HEK293T (cell line): ENCODE measurements at regions not wholly inside any gene's neighbourhood (a gene's known extent, or its start where the extent isn't known, plus 50 kb on each side); places are given as distances from the start of the nearest gene placed in this dataset.

Source experiments
- BHLHE40 ChIP-seq: fragments of 450-650 bp; IDR thresholded peaks from 2 replicates; pipeline ENCODE4 v1.6.1; 2016; ENCODE audit warnings: mild to moderate bottlenecking, moderate library complexity, borderline replicate concordance
- ELF4 ChIP-seq: fragments of 450-650 bp; IDR thresholded peaks from 2 replicates; pipeline ENCODE4 v1.6.1; 2017; ENCODE audit warnings: antibody characterized with exemption
- L3MBTL2 ChIP-seq: fragments of 450-650 bp; conservative IDR thresholded peaks from 2 replicates; pipeline ENCODE4 v1.6.1; 2016; ENCODE audit warnings: mild to moderate bottlenecking
- SP1 ChIP-seq: fragments of 450-650 bp; IDR thresholded peaks from 2 replicates; pipeline ENCODE4 v1.6.1; 2017
- SUZ12 ChIP-seq: fragments of 450-650 bp; IDR thresholded peaks from 2 replicates; pipeline ENCODE4 v1.6.1; 2016; ENCODE audit warnings: mild to moderate bottlenecking
- TARDBP ChIP-seq: fragments of 450-650 bp; IDR thresholded peaks from 2 replicates; pipeline ENCODE4 v1.6.1; 2016

DNA sequence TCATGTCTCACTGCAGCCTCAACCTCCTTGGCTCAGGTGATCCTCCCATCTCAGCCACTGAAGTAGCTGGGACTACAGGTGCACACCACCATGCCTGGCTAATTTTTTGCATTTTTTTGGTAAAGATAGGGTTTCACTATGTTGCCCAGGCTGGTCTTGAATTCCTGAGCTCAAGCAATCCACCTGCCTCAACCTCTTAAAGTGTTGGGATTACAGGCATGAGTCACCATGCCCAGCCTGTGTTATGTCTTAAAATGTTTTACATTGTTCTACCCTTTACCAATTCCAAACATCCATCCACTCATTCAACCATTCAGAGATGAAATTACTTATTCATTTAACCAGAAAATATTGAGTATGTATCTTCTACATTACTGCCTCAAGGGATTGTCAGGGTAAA lies 111.6 kb upstream of the BTG1 start:
- TF ChIP-seq ELF4 (no peak), SP1 (no peak), L3MBTL2 (no peak), BHLHE40 (no peak), SUZ12 (no peak), TARDBP (no peak)
